K562 (cell line): ENCODE measurements at regions not wholly inside any gene's neighbourhood (a gene's known extent, or its start where the extent isn't known, plus 50 kb on each side); places are given as distances from the start of the nearest gene placed in this dataset.

Experiments used
- ATAC-seq: fragments of 200-7000 bp; cut with Tn5 transposase; 3 replicates; pipeline ENCODE4 v1.9.1; 2020; ENCODE audit warnings: moderate library complexity
- BruUV-seq: library from RNA; stranded (reverse); fragments of 400-500 nt; replicated peaks from 2 replicates; lab custom pipeline; 2021; lab: Mats Ljungman, UMichigan
- CTCF ChIA-PET: fragments of 300-600 bp; formaldehyde crosslinking; extraction: SDS; loops from one replicate; lab custom pipeline; 2021; ENCODE audit warnings: low intra/inter-chr PET ratio; lab: Yijun Ruan, JAX
- POLR2A ChIA-PET: fragments of 300-600, 350-650 bp; sonication (Branson Sonifier 250); formaldehyde crosslinking; extraction: SDS; loops from one replicate; lab custom pipeline; 2021; ENCODE audit warnings: antibody characterized with exemption, inconsistent platforms; lab: Yijun Ruan, JAX
- DNase-seq, 4 experiments: peaks; one replicate each; pipeline versions ENCODE4 v3.0.0 to v3.0.0-alpha.2; 2011 to 2018; ENCODE audit warnings: low spot score in 3 of 4, mixed read lengths in 3 of 4; ENCODE audit errors: extremely low read depth in 1 of 4
- FAIRE-seq: peaks from 2 replicates; lab custom pipeline; 2011; peaks lifted over from hg19 to GRCh38; lab: Jason Lieb, UNC
- H2AFZ ChIP-seq: 2 replicates; pipeline ENCODE4 v1.6.0; 2011; ENCODE audit warnings: low read depth, low read length, control low read depth, inconsistent platforms
- H3K27ac ChIP-seq: fragments of 200-600 bp; 3 replicates; pipeline ENCODE4 v1.8.0; 2011; ENCODE audit warnings: low read depth, mild to moderate bottlenecking, control low read depth, inconsistent platforms, low read length, moderate library complexity, mixed read lengths; ENCODE audit errors: extremely low read depth
- H3K27me3 ChIP-seq, 2 experiments: fragments of 300-600 bp in 1 of 2; 2 replicates in 1 of 2; 3 replicates in 1 of 2; pipeline versions ENCODE4 v1.6.0 to v1.8.0; 2011; ENCODE audit warnings: inconsistent platforms in 2 of 2, low read length in 2 of 2, mild to moderate bottlenecking in 1 of 2, mixed read lengths in 1 of 2, moderate library complexity in 1 of 2; ENCODE audit not compliant: control insufficient read depth in 2 of 2, insufficient read depth in 2 of 2
- H3K36me3 ChIP-seq: fragments of 300-600 bp; 3 replicates; pipeline ENCODE4 v1.8.0; 2011; ENCODE audit warnings: mild to moderate bottlenecking, low read length, inconsistent platforms; ENCODE audit not compliant: control insufficient read depth, insufficient read depth
- H3K4me1 ChIP-seq, 2 experiments: fragments of 200-600 bp in 1 of 2; replicated peaks in 1 of 2; 2 replicates in 1 of 2; 3 replicates in 1 of 2; pipeline versions ENCODE4 v1.5.1 to v1.8.0; 2011; ENCODE audit warnings: inconsistent platforms in 2 of 2, low read length in 2 of 2, mild to moderate bottlenecking in 1 of 2, mixed read lengths in 1 of 2, moderate library complexity in 1 of 2; ENCODE audit not compliant: control insufficient read depth in 2 of 2, insufficient read depth in 2 of 2
- H3K4me2 ChIP-seq: 2 replicates; pipeline ENCODE4 v1.6.1; 2011; ENCODE audit warnings: low read length, control low read depth, inconsistent platforms, mixed read lengths; ENCODE audit not compliant: insufficient read depth
- H3K4me3 ChIP-seq: fragments of 200-600 bp; sonication (generic), shearing (Covaris generic); 2 replicates; pipeline ENCODE4 v1.5.1; 2016; ENCODE audit warnings: control low read depth, inconsistent platforms
- H3K79me2 ChIP-seq: fragments of 200-600 bp; 3 replicates; pipeline ENCODE4 v1.8.0; 2011; ENCODE audit warnings: low read length, inconsistent platforms; ENCODE audit not compliant: control insufficient read depth, insufficient read depth
- H3K9ac ChIP-seq, 2 experiments: 2 replicates each; pipeline versions ENCODE4 v1.6.0 to v1.6.1; 2011; ENCODE audit warnings: low read depth in 2 of 2, low read length in 2 of 2, control low read depth in 1 of 2, inconsistent platforms in 1 of 2, mild to moderate bottlenecking in 1 of 2, mixed read lengths in 1 of 2; ENCODE audit not compliant: insufficient read depth in 1 of 2
- H3K9me1 ChIP-seq: one replicate; pipeline ENCODE4 v1.6.0; 2011; ENCODE audit warnings: inconsistent platforms, mild to moderate bottlenecking, low read length, moderate library complexity; ENCODE audit not compliant: control insufficient read depth, insufficient read depth
- H3K9me3 ChIP-seq: replicated peaks from 2 replicates; pipeline ENCODE4 v1.5.1; 2011; ENCODE audit warnings: low read depth, low read length, inconsistent platforms; ENCODE audit not compliant: control insufficient read depth, insufficient read depth
- H4K20me1 ChIP-seq: replicated peaks from 2 replicates; pipeline ENCODE4 v1.6.1; 2011; ENCODE audit warnings: low read length, inconsistent platforms, mixed read lengths; ENCODE audit not compliant: control insufficient read depth, insufficient read depth
- ATF1 ChIP-seq, 2 experiments: fragments of 450-650 bp in 1 of 2; IDR thresholded peaks; 2 replicates each; pipeline ENCODE4 v1.6.1; 2016; ENCODE audit warnings: missing compliant biosample characterization in 1 of 2, missing genetic modification characterization in 1 of 2
- CBX8 ChIP-seq: fragments of 200-600 bp; sonication (generic); IDR thresholded peaks from 2 replicates; pipeline ENCODE4 v1.6.1; 2012; ENCODE audit warnings: borderline replicate concordance, mixed run types, low read depth, mild to moderate bottlenecking, moderate library complexity, mixed read lengths, low read length, control low read depth, inconsistent platforms; ENCODE audit not compliant: poor library complexity, severe bottlenecking; ENCODE audit errors: extremely low read depth
- CXXC5 ChIP-seq: fragments of 250-450 bp; sonication (Bioruptor Pico); IDR thresholded peaks from 2 replicates; pipeline ENCODE4 v1.8.0; 2022; ENCODE audit warnings: inconsistent platforms, mild to moderate bottlenecking, moderate library complexity
- DPF2 ChIP-seq: fragments of 450-650 bp; IDR thresholded peaks from 2 replicates; pipeline ENCODE4 v1.6.1; 2016
- L3MBTL2 ChIP-seq: fragments of 450-650 bp; IDR thresholded peaks from 2 replicates; pipeline ENCODE4 v1.6.1; 2016; ENCODE audit warnings: mild to moderate bottlenecking, moderate library complexity
- LARP7 ChIP-seq: fragments of 450-650 bp; IDR thresholded peaks from 2 replicates; pipeline ENCODE4 v1.6.1; 2016
- TAF9B ChIP-seq: fragments of 450-650 bp; IDR thresholded peaks from 2 replicates; pipeline ENCODE4 v1.6.1; 2018; ENCODE audit warnings: mild to moderate bottlenecking; ENCODE audit not compliant: partially characterized antibody
- ZBTB40 ChIP-seq, 2 experiments: fragments of 450-650 bp in 1 of 2; sonication (generic) in 1 of 2; formaldehyde crosslinking in 1 of 2; IDR thresholded peaks; 2 replicates each; pipeline versions ENCODE4 v1.7.1 to v1.9.0; 2016 to 2022; ENCODE audit warnings: inconsistent platforms in 1 of 2, mild to moderate bottlenecking in 1 of 2, missing genetic modification reagents in 1 of 2
- ZFP1 ChIP-seq: fragments of 450-650 bp; formaldehyde crosslinking; IDR thresholded peaks from 2 replicates; pipeline ENCODE4 v1.4.0; 2020; ENCODE audit warnings: mild to moderate bottlenecking, mixed read lengths
- ZNF263 ChIP-seq: sonication (generic); formaldehyde crosslinking; IDR thresholded peaks from 2 replicates; pipeline ENCODE4 v1.8.0; 2022; ENCODE audit warnings: mild to moderate bottlenecking, missing genetic modification reagents, borderline replicate concordance
- ZNF282 ChIP-seq: sonication (generic); formaldehyde crosslinking; IDR thresholded peaks from 2 replicates; pipeline ENCODE4 v1.8.1; 2023; ENCODE audit warnings: missing genetic modification reagents
- ZNF511 ChIP-seq: sonication (generic); formaldehyde crosslinking; IDR thresholded peaks from 2 replicates; pipeline ENCODE4 v1.8.0; 2022; ENCODE audit warnings: mild to moderate bottlenecking, missing genetic modification reagents
- WGBS: fragments of 100-300 bp; shearing (Covaris generic); methylation state at CpG from one replicate; pipeline ENCODE4 v1.1.6; 2016; ENCODE audit warnings: low coverage, mixed read lengths; ENCODE audit not compliant: insufficient coverage; ENCODE audit errors: missing lambda C conversion rate; 5-methylcytosine and 5-hydroxymethylcytosine counted together
- in situ Hi-C: fragments of 300-500 bp; cut with MboI; formaldehyde crosslinking; loops from 4 replicates; pipeline ENCODE4 v1.15.0; 2018; ENCODE audit warnings: inconsistent platforms, mixed read lengths
- intact Hi-C: fragments of 100-400 bp; cut with micrococcal nuclease; formaldehyde crosslinking; loops from 2 replicates; pipeline ENCODE4 v1.14.2; 2022

GRCh38 chr11:95308512-95309035, 77.6 kb upstream of the SESN3 start:
- Histone ChIP-seq H3K27me3 (no peaks in the 10 kb centered on the region), H3K9me1 (no peaks in the 10 kb centered on the region), H4K20me1 (no peaks in the 10 kb centered on the region), H3K4me1 (no peaks in the 10 kb centered on the region), H2AFZ (no peak overlapping the region), H3K9me3 (no peaks in the 10 kb centered on the region), H3K79me2 (no peaks in the 10 kb centered on the region), H3K9ac (no peak overlapping the region), H3K36me3 (no peaks in the 10 kb centered on the region), H3K4me3 (no peak overlapping the region), H3K4me2 (no peak overlapping the region), H3K27ac (no peak overlapping the region)
- POLR2A ChIA-PET: interaction anchor here (0.6 kb wide), 1 partner anchor 154 kb away, joined by 3 read pairs; no protein-coding TSS in a partner anchor
- 13% methylated on average over 2 of the region's 2 CpGs for WGBS
- no peak for ATAC-seq
- CTCF ChIA-PET: no interaction called here
- FAIRE-seq: no peak
- in situ Hi-C loops (loop anchor here (10.0 kb wide), 1 partner anchor 154 kb away; no protein-coding TSS in a partner anchor), intact Hi-C loops (loop anchor here (5.0 kb wide), 1 partner anchor 156 kb away; no protein-coding TSS in a partner anchor)
- BruUV-seq: no TSS peak
- no peak for DNase-seq
- TF ChIP-seq ZNF511 (CRISPR knock-in tag) (no peak), CXXC5 (no peak), ZNF263 (no peak), L3MBTL2 (no peak), ZFP1 (no peak), DPF2 (no peak), TAF9B (no peak), ZNF282 (CRISPR knock-in tag) (no peak), ZBTB40 (IDR thresholded peaks at IDR 0.05) (no peak), ZBTB40 (CRISPR knock-in tag; IDR thresholded peaks at IDR 0.05) (no peak), LARP7 (no peak), ATF1 (CRISPR knock-in tag; IDR thresholded peaks at IDR 0.05) (no peak), ATF1 (tag; IDR thresholded peaks at IDR 0.05) (no peak), CBX8 (no peak)
